GM12878 (cell line): ENCODE measurements at regions not wholly inside any gene's neighbourhood (a gene's known extent, or its start where the extent isn't known, plus 50 kb on each side); places are given as distances from the start of the nearest gene placed in this dataset.

Source experiments
- ATAC-seq: fragments of 200-7000 bp; cut with Tn5 transposase; 3 replicates; pipeline ENCODE4 v1.9.1; 2020; ENCODE audit warnings: mild to moderate bottlenecking, moderate library complexity
- BruUV-seq: library from RNA; stranded (reverse); fragments of 400-500 nt; replicated peaks from 2 replicates; lab custom pipeline; 2021; lab: Mats Ljungman, UMichigan
- CTCF ChIA-PET: fragments of 300-600 bp; sonication (Branson Sonifier 250); formaldehyde crosslinking; extraction: SDS; loops from one replicate; lab custom pipeline; 2021; ENCODE audit warnings: inconsistent platforms; lab: Yijun Ruan, JAX
- POLR2A ChIA-PET: fragments of 350-600 bp; formaldehyde crosslinking; extraction: SDS; loops from one replicate; lab custom pipeline; 2021; ENCODE audit warnings: inconsistent platforms; lab: Charles Lee
- RAD21 ChIA-PET: fragments of 300-600 bp; sonication (Branson Sonifier 250); formaldehyde crosslinking; loops from one replicate; lab custom pipeline; 2023; ENCODE audit warnings: antibody characterized with exemption; ENCODE audit not compliant: unreplicated experiment; lab: Charles Lee
- SMC1A ChIA-PET: fragments of 300-600 bp; sonication (Branson Sonifier 250); formaldehyde crosslinking; loops from one replicate; lab custom pipeline; 2023; ENCODE audit not compliant: unreplicated experiment, uncharacterized antibody; lab: Charles Lee
- DNase-seq: peaks from one replicate; pipeline ENCODE4 v3.0.0-alpha.2; 2011; ENCODE audit warnings: low read depth, low spot score
- FAIRE-seq: peaks from 3 replicates; lab custom pipeline; 2011; peaks lifted over from hg19 to GRCh38; lab: Jason Lieb, UNC
- H2AFZ ChIP-seq: 2 replicates; pipeline ENCODE4 v1.6.0; 2011; ENCODE audit warnings: low read depth, low read length, control low read depth; ENCODE audit not compliant: control insufficient read depth
- H3K27ac ChIP-seq: 2 replicates; pipeline ENCODE4 v1.5.1; 2011; ENCODE audit warnings: control low read depth; ENCODE audit not compliant: control insufficient read depth, insufficient read depth
- H3K27me3 ChIP-seq, 2 experiments: replicated peaks in 1 of 2; 2 replicates each; pipeline versions ENCODE4 v1.6.0 to v1.6.1; 2011; ENCODE audit warnings: low read length in 1 of 2; ENCODE audit not compliant: control insufficient read depth in 2 of 2, insufficient read depth in 2 of 2
- H3K36me3 ChIP-seq, 2 experiments: 2 replicates each; pipeline ENCODE4 v1.5.1; 2011; ENCODE audit warnings: low read length in 1 of 2; ENCODE audit not compliant: control insufficient read depth in 2 of 2, insufficient read depth in 2 of 2
- H3K4me1 ChIP-seq: 2 replicates; pipeline ENCODE4 v1.6.1; 2011; ENCODE audit warnings: mild to moderate bottlenecking, low read length, moderate library complexity, mixed read lengths; ENCODE audit not compliant: control insufficient read depth, insufficient read depth
- H3K4me2 ChIP-seq: 2 replicates; pipeline ENCODE4 v1.6.0; 2011; ENCODE audit warnings: control low read depth; ENCODE audit not compliant: control insufficient read depth, insufficient read depth
- H3K4me3 ChIP-seq: fragments of 200-600 bp; sonication (generic); 2 replicates; pipeline ENCODE4 v1.5.1; 2016
- H3K79me2 ChIP-seq: 2 replicates; pipeline ENCODE4 v1.6.0; 2011; ENCODE audit warnings: low read length; ENCODE audit not compliant: control insufficient read depth, insufficient read depth
- H3K9ac ChIP-seq: 2 replicates; pipeline ENCODE4 v1.8.0; 2011; ENCODE audit warnings: low read length, control low read depth, mixed read lengths; ENCODE audit not compliant: control insufficient read depth, insufficient read depth
- H3K9me3 ChIP-seq: replicated peaks from 3 replicates; pipeline ENCODE4 v1.5.1; 2011; ENCODE audit warnings: mild to moderate bottlenecking, low read length; ENCODE audit not compliant: control insufficient read depth, insufficient read depth
- H4K20me1 ChIP-seq: 2 replicates; pipeline ENCODE4 v1.6.0; 2011; ENCODE audit not compliant: control insufficient read depth, insufficient read depth
- CEBPB ChIP-seq, 2 experiments: fragments of 150-350 bp in 1 of 2; IDR thresholded peaks; 2 replicates each; pipeline ENCODE4 v1.6.1; 2012 to 2014; ENCODE audit warnings: low read depth in 2 of 2, low read length in 2 of 2, borderline replicate concordance in 1 of 2, inconsistent platforms in 1 of 2
- ESRRA ChIP-seq: IDR thresholded peaks from 2 replicates; pipeline ENCODE4 v1.6.1; 2012; ENCODE audit warnings: mild to moderate bottlenecking, low read length, improper control_type of control experiment
- FOS ChIP-seq: IDR thresholded peaks from 3 replicates; pipeline ENCODE4 v1.6.1; 2011; ENCODE audit warnings: borderline replicate concordance; ENCODE audit not compliant: insufficient read length; ENCODE audit errors: extremely low read depth
- HCFC1 ChIP-seq: fragments of 150-350 bp; IDR thresholded peaks from 2 replicates; pipeline ENCODE4 v1.6.1; 2014; ENCODE audit warnings: low read length
- IKZF2 ChIP-seq, 2 experiments: fragments of 450-650 bp; IDR thresholded peaks; 2 replicates each; pipeline ENCODE4 v1.6.1; 2017; ENCODE audit warnings: mild to moderate bottlenecking in 2 of 2, moderate library complexity in 2 of 2
- JUND ChIP-seq: IDR thresholded peaks from 2 replicates; pipeline ENCODE4 v1.6.1; 2012; ENCODE audit warnings: low read depth, mild to moderate bottlenecking, low read length, improper control_type of control experiment, moderate library complexity
- KDM1A ChIP-seq: fragments of 200-600 bp; sonication (generic); IDR thresholded peaks from 2 replicates; pipeline ENCODE4 v1.6.1; 2016; ENCODE audit warnings: borderline replicate concordance
- LARP7 ChIP-seq: fragments of 450-650 bp; IDR thresholded peaks from 2 replicates; pipeline ENCODE4 v1.6.1; 2017; ENCODE audit warnings: mild to moderate bottlenecking
- NFYB ChIP-seq: IDR thresholded peaks from 2 replicates; pipeline ENCODE4 v1.6.1; 2011; ENCODE audit warnings: low read depth, mild to moderate bottlenecking, low read length, improper control_type of control experiment, moderate library complexity; ENCODE audit not compliant: insufficient read depth
- NR2C2 ChIP-seq: IDR thresholded peaks from 2 replicates; pipeline ENCODE4 v1.6.1; 2011; ENCODE audit warnings: borderline replicate concordance, low read depth; ENCODE audit not compliant: control insufficient read depth, insufficient read length
- SMARCA5 ChIP-seq: fragments of 450-650 bp; IDR thresholded peaks from 2 replicates; pipeline ENCODE4 v1.6.1; 2017; ENCODE audit warnings: mild to moderate bottlenecking
- SREBF1 ChIP-seq: IDR thresholded peaks from 2 replicates; pipeline ENCODE4 v1.6.1; 2012; ENCODE audit warnings: mild to moderate bottlenecking, low read length
- TAF1 ChIP-seq: IDR thresholded peaks from 2 replicates; pipeline ENCODE4 v1.6.1; 2011; ENCODE audit warnings: mild to moderate bottlenecking, low read depth, low read length, borderline replicate concordance
- ZBED1 ChIP-seq: IDR thresholded peaks from 2 replicates; pipeline ENCODE4 v1.6.1; 2016; ENCODE audit warnings: borderline replicate concordance
- WGBS: methylation state at CpG from one replicate; pipeline ENCODE4 v1.1.6; 2016; ENCODE audit warnings: low lambda C conversion rate; ENCODE audit not compliant: insufficient replicate concordance, insufficient coverage; ENCODE audit errors: missing lambda C conversion rate; 5-methylcytosine and 5-hydroxymethylcytosine counted together
- in situ Hi-C: fragments of 300-500 bp; cut with MboI; formaldehyde crosslinking; loops from 9 replicates; pipeline ENCODE4 v1.14.3; 2018; ENCODE audit warnings: mixed read lengths
- intact Hi-C: fragments of 100-400 bp; cut with micrococcal nuclease; formaldehyde crosslinking; loops from one replicate; pipeline ENCODE4 v1.14.2; 2022; ENCODE audit not compliant: unreplicated experiment
- TF ChIP-seq, protein P1 (sequence below): IDR thresholded peaks from 2 replicates; pipeline ENCODE4 v1.6.1; 2011; ENCODE audit warnings: borderline replicate concordance, low read depth, mild to moderate bottlenecking, moderate library complexity, mixed read lengths, low read length; ENCODE audit not compliant: insufficient read depth; ENCODE audit errors: extremely low read length
- TF ChIP-seq, protein P2 (sequence below): IDR thresholded peaks from 2 replicates; pipeline ENCODE4 v1.6.1; 2012; ENCODE audit warnings: low read depth, low read length, improper control_type of control experiment
- TF ChIP-seq, protein P3 (sequence below): fragments of 450-650 bp; IDR thresholded peaks from 2 replicates; pipeline ENCODE4 v1.6.1; 2017; ENCODE audit warnings: low read depth, mild to moderate bottlenecking, moderate library complexity

DNA sequence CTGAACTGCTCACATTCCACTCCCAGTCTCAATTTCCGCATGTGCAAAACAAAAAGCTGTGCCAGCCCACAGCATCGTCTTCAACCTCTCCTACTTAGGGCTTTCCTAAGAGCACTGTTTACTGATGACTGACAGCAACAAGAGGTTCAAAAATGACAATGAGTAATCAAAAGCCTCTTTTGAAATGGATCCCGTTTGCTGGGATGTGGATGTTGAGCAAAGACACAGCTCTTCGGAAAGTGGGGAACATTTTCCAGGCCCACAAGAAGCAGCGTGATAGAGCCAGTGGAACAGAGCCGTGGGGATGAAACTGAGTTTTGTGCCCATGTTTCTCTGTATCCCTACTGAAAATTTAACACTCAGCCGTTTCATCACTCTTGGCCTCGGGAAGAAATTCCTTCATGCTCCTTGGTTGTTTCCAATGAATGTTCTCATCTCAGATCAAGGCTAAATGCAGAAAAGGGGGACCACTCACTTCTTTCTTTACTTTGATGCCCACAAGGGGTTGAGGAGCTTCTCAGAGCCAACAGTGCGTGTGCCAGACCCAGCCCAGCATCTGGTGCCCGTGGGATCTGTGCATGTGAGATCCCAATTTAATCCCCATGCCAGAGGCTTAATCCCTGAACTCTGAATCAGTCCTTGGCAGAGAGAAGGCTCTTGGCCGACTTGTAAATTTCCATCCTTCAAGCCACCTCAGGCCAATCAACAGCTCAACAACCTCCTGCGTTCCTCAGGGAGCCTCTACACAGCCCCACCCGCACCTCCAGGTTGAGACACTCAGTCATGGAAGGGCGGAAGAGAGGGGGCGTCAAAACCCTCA, 230.2 kb upstream of the DAPK1 start:
- DNase-seq (no peak), ATAC-seq (no peak), FAIRE-seq (no peak)
- 33% methylated on average over 15 of the region's 15 CpGs for WGBS
- no peak overlapping the region for H3K4me3 ChIP-seq
- ChIA-PET SMC1A (no interaction called here), POLR2A (no interaction called here), CTCF (no interaction called here), RAD21 (no interaction called here)
- no peak overlapping the region for H3K27ac ChIP-seq
- intact Hi-C loops (no loop called here), in situ Hi-C loops (no loop called here)
- peaks cover 9% of the 10 kb centered on the region for H3K4me1 ChIP-seq
- H3K36me3 ChIP-seq = no peaks in the 10 kb centered on the region
- H4K20me1 ChIP-seq = no peaks in the 10 kb centered on the region
- H2AFZ ChIP-seq = no peak overlapping the region
- TF ChIP-seq CEBPB (IDR thresholded peaks at IDR 0.05; ENCODE audit: borderline replicate concordance in 1 of 2, low read depth in 2 of 2, low read length in 2 of 2) = no peak
- no peak for TF ChIP-seq LARP7
- TF ChIP-seq, protein P1, sequence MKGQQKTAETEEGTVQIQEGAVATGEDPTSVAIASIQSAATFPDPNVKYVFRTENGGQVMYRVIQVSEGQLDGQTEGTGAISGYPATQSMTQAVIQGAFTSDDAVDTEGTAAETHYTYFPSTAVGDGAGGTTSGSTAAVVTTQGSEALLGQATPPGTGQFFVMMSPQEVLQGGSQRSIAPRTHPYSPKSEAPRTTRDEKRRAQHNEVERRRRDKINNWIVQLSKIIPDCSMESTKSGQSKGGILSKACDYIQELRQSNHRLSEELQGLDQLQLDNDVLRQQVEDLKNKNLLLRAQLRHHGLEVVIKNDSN = no peak
- TF ChIP-seq TAF1 = no peak
- TF ChIP-seq ZBED1 = no peak
- no peak for TF ChIP-seq SMARCA5
- TF ChIP-seq FOS = no peak
- no peak for TF ChIP-seq IKZF2 (IDR thresholded peaks at IDR 0.05)
- TF ChIP-seq JUND = no peak
- no peak for TF ChIP-seq SREBF1
- no peak for TF ChIP-seq KDM1A
- no peak for TF ChIP-seq NR2C2
- TF ChIP-seq NFYB = no peak
- TF ChIP-seq, protein P2, sequence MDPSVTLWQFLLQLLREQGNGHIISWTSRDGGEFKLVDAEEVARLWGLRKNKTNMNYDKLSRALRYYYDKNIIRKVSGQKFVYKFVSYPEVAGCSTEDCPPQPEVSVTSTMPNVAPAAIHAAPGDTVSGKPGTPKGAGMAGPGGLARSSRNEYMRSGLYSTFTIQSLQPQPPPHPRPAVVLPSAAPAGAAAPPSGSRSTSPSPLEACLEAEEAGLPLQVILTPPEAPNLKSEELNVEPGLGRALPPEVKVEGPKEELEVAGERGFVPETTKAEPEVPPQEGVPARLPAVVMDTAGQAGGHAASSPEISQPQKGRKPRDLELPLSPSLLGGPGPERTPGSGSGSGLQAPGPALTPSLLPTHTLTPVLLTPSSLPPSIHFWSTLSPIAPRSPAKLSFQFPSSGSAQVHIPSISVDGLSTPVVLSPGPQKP = no peak
- no peak for TF ChIP-seq ESRRA
- TF ChIP-seq, protein P3, sequence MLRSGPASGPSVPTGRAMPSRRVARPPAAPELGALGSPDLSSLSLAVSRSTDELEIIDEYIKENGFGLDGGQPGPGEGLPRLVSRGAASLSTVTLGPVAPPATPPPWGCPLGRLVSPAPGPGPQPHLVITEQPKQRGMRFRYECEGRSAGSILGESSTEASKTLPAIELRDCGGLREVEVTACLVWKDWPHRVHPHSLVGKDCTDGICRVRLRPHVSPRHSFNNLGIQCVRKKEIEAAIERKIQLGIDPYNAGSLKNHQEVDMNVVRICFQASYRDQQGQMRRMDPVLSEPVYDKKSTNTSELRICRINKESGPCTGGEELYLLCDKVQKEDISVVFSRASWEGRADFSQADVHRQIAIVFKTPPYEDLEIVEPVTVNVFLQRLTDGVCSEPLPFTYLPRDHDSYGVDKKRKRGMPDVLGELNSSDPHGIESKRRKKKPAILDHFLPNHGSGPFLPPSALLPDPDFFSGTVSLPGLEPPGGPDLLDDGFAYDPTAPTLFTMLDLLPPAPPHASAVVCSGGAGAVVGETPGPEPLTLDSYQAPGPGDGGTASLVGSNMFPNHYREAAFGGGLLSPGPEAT = no peak
- no peak for TF ChIP-seq HCFC1
- H3K9me3 ChIP-seq = peaks cover 1% of the 10 kb centered on the region; the same call in 2 of the 3 replicates
- no TSS peak for BruUV-seq
- H3K79me2 ChIP-seq = no peaks in the 10 kb centered on the region
- H3K9ac ChIP-seq = no peak overlapping the region
- H3K27me3 ChIP-seq = no peaks in the 10 kb centered on the region; a peak in 1 of 4 replicates
- H3K4me2 ChIP-seq = no peak overlapping the region
